GM18867 (cell line): ENCODE measurements at regions not wholly inside any gene's neighbourhood (a gene's known extent, or its start where the extent isn't known, plus 50 kb on each side); places are given as distances from the start of the nearest gene placed in this dataset.
"Not testable (repeated sequence)": the region's sequence is repeated elsewhere in the genome, so short reads cannot be mapped to it uniquely, and the experiment has no call there.

Experiments
- ATAC-seq: cut with Tn5 transposase; IDR thresholded peaks from one replicate; pipeline ENCODE4 v1.9.1; 2021; ENCODE audit warnings: mild to moderate bottlenecking, moderate library complexity; ENCODE audit not compliant: unreplicated experiment

GRCh38 chr6:133786016-133786415, 102.9 kb upstream of the TCF21 start:
- ATAC-seq, result no peak

- ATAC-seq, result no peak
Observed at GRCh38 chr6:133787122-133787521, 101.8 kb upstream of the TCF21 start.

- ATAC-seq, result no peak
Observed at GRCh38 chr6:133787859-133788505, 100.9 kb upstream of the TCF21 start.

GRCh38 chr6:133788556-133788955, 100.4 kb upstream of the TCF21 start:
- no peak for ATAC-seq

GRCh38 chr6:133789449-133789848, 99.5 kb upstream of the TCF21 start:
- not testable (repeated sequence) for ATAC-seq

- ATAC-seq, result not testable (repeated sequence)
Observed at GRCh38 chr6:133790756-133791155, 98.2 kb upstream of the TCF21 start.

GRCh38 chr6:133795051-133795450, 93.9 kb upstream of the TCF21 start:
- ATAC-seq, result not testable (repeated sequence)

- ATAC-seq, result no peak
Observed at GRCh38 chr6:133796235-133796634, 92.7 kb upstream of the TCF21 start.

- ATAC-seq, result no peak
Observed at GRCh38 chr6:133799043-133799442, 89.9 kb upstream of the TCF21 start.

GRCh38 chr6:133802861-133803260, 86.1 kb upstream of the TCF21 start:
- no peak for ATAC-seq

GRCh38 chr6:133804265-133804664, 84.6 kb upstream of the TCF21 start:
- ATAC-seq, result no peak

- no peak for ATAC-seq
Observed at GRCh38 chr6:133805876-133806275, 83.0 kb upstream of the TCF21 start.

- ATAC-seq, result no peak
Observed at GRCh38 chr6:133806382-133807140, 82.4 kb upstream of the TCF21 start.

- ATAC-seq, result no peak
Observed at GRCh38 chr6:133807501-133807900, 81.4 kb upstream of the TCF21 start.

GRCh38 chr6:133809406-133809805, 79.5 kb upstream of the TCF21 start:
- ATAC-seq, result no peak

GRCh38 chr6:133811557-133811956, 77.4 kb upstream of the TCF21 start:
- ATAC-seq, result no peak

- not testable (repeated sequence) for ATAC-seq
Observed at GRCh38 chr6:133812446-133812845, 76.5 kb upstream of the TCF21 start.

- no peak for ATAC-seq
Observed at GRCh38 chr6:133814238-133814637, 74.7 kb upstream of the TCF21 start.

- no peak for ATAC-seq
Observed at GRCh38 chr6:133814797-133815196, 74.1 kb upstream of the TCF21 start.

GRCh38 chr6:133815313-133815712, 73.6 kb upstream of the TCF21 start:
- no peak for ATAC-seq

- ATAC-seq, result no peak
Observed at GRCh38 chr6:133816171-133816570, 72.7 kb upstream of the TCF21 start.

GRCh38 chr6:133817460-133818047, 71.4 kb upstream of the TCF21 start:
- peak; percentile 82 for ATAC-seq
